DND-41 (cell line): ENCODE measurements at regions not wholly inside any gene's neighbourhood (a gene's known extent, or its start where the extent isn't known, plus 50 kb on each side); places are given as distances from the start of the nearest gene placed in this dataset.

ENCODE experiments used
- CTCF ChIP-seq: IDR thresholded peaks from 2 replicates; pipeline ENCODE4 v1.5.1; 2012; ENCODE audit warnings: borderline replicate concordance, low read length, moderate library complexity, mild to moderate bottlenecking; ENCODE audit not compliant: poor library complexity, severe bottlenecking; ENCODE audit errors: extremely low read depth
- EZH2 ChIP-seq: IDR thresholded peaks from 3 replicates; pipeline ENCODE4 v1.6.1; 2012; ENCODE audit warnings: borderline replicate concordance, low read depth, mild to moderate bottlenecking, moderate library complexity, low read length, inconsistent platforms; ENCODE audit not compliant: severe bottlenecking

GRCh38 chr1:184903111-184903692, 71.1 kb downstream of the NIBAN1 start:
- TF ChIP-seq CTCF (no peak), EZH2 (no peak)
